Stimulated activated CD8-positive, alpha-beta memory T cell treated with anti-CD3 and anti-CD28 coated beads, Interleukin-4, amount 100 ng/mL, for 1 hour (primary cell): ENCODE measurements at regions not wholly inside any gene's neighbourhood (a gene's known extent, or its start where the extent isn't known, plus 50 kb on each side); places are given as distances from the start of the nearest gene placed in this dataset.
"Not testable (repeated sequence)": the region's sequence is repeated elsewhere in the genome, so short reads cannot be mapped to it uniquely, and the experiment has no call there.

Experiments used
- DNase-seq, 2 donors: peaks; one replicate each; pipeline ENCODE4 v3.0.0-alpha.2; 2020; ENCODE audit warnings: low read depth in 2 of 2, low spot score in 1 of 2

DNA sequence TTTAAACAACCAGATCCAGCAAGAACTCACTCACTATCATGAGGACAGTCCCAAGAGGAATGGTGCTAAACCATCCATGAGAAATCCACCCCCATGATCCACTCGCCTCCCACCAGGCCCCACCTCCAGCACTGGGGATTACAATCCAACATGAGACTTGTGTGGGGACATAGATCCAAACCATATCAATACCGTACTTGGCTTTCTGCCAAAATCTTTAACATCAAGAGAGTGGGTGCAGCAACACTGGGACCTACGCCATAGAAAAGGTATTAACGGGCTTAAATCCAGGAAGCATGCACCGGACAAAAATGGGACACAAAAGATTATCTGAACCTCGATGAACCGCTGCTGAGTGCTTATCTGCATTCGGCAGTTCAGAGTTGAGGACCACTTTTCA, 322.3 kb upstream of the ARID1B start:
- DNase-seq = no peak

DNA sequence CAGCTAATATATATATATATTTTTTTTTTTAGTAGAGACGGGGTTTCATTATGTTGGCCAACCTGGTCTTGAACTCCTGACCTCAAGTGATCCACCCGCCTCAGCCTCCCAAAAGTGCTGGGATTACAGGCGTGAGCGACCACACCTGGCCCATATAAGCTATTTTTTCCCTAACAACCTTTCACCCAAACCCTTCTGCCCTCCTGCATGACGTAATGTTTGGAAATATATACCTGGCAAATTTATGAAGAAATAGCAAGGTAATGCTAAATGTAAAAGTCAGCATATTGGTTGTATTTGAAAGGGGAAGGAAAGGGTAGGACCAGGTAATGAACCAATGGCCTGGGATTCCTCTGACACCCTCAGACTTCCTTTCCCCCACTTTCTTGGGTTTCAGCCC, 325.5 kb upstream of the ARID1B start:
- DNase-seq = no peak

DNA sequence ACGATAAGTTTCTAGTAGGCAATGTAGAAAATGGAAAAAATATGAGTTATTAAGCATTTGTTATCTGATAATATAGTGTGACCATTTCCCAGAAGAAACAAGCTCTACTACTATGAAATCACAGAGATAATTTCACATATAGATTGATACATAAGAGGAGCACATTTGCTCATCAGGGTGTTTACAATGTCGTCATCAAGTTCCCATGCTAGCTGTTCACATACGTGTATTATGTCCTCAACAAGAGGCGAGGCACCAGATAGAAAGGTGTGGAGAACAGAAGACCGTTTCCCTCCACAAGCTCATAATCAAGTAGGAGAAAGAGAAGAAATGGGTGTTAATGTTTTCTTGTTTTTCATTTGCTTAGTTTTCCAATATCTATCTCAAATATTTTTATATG, 326.1 kb upstream of the ARID1B start:
- DNase-seq = no peak

DNA sequence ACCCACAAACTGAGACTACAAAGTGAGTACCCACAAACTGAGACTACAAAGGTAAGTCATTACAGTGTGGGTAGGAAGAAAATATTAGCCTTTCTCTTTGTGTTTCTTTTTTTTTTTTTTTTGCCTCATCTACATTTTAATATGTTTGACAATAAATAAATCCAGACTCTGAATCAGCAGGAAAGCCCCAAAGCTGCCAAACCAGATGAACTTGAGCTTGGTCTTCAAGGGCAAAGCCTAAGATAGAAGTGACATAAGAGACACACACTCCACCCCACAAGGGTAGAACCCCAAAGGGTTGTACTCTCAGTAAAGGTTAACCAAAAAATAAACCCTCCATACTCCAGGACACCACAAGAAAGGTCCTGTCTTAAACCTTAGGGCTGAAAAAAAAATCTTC, 326.8 kb upstream of the ARID1B start:
- DNase-seq = no peak

DNA sequence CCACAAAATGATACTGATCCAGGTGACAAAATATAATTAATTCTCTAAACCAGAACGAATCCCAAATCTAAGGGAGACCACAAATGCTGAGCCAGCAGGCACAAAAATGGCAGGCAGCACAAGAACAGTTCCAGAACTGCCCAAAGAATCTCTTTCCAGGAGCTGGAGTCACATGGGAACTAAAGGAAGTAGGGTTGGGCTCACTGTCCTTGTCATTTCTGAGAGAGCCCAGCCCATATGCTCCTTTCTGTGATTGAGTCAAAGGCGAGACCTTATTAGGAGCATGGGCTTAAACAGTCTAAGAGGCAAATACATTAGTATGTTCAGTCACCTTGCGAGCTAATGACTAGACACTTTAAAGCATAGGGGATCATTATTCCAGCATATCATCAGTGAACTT, 327.6 kb upstream of the ARID1B start:
- no peak for DNase-seq

DNA sequence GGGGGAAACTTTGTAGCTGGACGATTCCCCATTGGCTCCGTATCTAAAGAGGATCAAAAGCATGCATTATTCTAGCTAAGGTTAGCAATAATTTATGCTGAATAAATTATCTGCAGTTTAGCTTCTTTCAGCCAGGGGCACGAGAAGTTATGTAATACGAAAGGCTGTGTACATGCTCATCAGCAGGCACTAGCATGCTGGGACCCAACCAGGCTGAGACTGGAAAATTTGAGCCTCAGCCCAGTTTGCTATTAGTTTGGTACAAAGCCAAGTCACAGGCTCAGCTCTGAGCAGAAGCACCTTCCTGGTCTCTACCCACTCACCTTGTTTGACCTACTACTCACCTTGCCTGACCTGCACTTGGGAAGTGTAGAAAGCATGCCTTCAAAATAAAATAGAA, 328.1 kb upstream of the ARID1B start:
- DNase-seq = no peak

DNA sequence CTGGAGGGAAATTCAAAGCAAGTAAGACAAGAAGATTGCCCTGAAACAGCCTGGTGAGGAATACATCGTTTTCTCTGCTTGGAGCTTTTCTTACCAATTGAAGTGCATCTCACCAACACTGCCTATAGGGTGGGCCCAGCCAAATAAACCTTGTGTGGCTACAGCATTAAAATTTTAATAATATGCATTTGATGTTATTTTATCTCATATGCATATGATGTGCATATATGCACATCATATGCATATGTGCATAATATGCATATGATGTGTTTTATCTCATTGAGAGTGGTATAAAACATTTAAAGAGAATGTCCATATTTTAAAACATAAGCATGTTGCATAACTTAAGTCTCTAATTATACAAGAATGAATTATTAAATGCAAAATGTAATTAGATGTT, 328.6 kb upstream of the ARID1B start:
- DNase-seq = no peak

DNA sequence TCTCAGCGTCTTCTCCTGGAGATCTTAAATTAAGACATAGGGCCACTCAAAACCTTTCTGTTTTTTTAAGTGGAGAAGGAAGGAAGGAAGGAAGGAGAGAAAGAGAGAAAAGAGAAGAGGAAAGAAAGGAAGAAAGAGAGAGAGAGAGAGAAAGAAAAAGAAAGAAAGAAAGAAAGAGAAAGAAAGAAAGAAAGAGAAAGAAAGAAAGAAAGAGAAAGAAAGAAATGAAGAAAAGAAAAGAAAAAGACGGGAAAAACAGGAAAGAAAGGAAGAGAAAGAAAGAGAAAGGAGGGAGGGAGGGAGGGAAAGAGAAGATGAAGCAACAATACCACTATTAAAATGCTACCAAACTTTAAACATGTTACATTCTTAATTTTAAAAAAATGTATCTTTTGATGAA, 336.5 kb upstream of the ARID1B start:
- DNase-seq = no peak

DNA sequence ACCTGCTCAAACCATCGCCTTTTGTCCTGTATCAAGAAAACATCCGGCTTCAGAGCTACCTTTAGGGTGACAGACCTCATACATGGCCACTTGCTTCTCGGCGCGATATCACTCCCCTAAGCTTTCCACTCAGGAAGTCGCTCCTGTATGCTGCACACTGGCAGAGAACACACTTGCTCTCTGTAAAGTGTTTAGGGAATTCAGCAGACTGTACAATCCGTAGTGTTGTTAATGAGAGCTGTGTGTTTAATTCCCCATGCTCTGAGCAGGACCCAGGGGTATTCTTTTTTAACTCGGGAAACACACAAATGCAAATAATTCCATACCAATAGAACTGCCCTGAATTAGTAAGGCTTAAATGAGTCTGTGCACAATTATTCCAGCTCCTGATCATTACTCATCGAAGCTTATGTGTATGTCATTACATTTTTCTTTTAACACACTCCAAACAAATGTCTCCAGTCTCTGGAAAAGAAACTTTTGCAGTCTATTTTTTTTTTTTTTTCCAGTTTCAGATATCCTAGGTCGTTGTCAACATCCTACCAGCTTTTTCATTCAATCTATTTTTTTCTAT, 338.7 kb upstream of the ARID1B start:
- DNase-seq = no peak

DNA sequence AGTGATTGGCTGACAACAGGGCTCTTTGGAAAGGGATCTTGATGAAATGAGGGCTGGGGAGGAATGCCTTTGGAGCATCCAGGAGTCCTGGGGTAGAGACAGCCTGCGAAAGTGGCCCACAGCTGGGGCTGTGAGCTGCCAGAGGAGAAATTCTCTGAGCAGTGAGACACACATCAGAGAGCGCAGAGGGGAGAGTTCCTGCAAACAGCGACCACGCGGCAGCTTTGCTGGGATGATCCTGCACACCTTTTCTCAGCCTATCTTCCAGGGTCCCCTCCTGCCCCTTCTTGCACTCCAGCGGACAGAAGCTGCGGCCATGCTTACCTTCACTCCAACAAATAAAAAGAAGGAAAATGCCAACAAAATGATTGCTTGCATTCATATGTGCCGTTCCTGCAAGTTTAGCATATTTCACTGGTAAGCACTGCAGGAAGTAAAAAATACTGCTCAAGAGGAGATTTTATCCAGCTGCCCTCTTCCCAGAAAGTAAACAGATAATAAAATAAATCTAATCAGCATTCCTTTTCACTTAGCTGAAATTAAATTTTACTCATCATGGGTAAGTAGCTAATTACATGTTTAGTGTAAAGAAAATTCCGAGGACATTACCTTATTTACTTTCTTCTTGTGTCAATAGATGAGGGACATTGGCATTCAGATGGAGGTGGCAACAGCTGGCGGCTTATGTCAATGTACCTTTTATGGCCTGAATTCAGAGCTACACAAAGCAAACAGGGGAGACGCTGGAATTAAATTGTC, 339.9 kb upstream of the ARID1B start:
- DNase-seq = no peak

DNA sequence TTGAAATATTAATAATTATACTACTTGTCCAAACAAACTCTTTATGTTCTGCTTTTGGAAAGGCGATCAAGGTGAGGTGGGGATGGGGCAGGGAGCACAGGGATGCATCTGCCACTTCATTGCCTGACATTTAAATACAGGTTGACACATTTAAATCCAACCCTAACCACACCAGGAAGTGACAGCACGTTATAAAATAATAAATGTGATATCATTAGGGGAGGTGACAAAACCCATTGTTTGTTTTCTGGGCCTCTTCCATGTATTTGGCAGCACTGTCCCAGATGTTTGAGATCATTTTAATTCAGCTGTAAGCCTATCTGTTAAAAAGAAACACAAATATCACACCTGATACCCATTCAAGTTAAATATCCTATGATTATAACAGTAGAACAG, 342.4 kb upstream of the ARID1B start:
- no peak for DNase-seq

DNA sequence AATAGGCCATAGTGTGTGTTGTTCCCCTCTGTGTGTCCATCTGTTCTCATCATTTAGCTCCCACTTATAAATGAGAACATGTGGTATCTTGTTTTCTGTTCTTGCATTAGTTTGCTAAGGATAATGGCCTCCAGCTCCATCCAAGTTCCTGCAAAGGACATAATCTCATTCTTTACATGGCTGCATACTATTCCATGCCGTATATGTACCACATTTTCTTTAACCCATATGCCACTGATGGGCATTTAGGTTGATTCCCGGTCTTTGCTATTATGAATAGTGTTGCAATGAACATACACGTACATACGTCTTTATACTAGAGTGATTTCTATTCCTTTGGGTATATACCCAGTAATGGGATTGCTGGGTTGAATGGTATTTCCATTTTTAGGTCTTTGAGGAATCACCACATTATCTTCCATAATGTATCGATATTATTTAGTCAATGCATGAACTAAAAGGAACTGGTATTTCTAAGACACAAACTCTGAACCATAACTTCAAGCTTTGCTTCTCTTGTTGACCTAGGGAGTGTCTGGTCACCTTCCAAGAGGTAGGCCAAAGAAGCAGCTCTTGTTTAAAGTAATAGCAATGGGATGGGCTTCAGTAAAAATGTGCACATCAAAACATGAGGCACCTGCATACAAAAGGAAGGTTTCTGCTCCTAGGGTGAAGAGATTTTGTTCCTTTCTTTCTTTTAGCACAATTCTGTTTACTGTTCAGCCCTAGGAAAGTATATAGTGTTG, 343.0 kb upstream of the ARID1B start:
- DNase-seq = no peak

DNA sequence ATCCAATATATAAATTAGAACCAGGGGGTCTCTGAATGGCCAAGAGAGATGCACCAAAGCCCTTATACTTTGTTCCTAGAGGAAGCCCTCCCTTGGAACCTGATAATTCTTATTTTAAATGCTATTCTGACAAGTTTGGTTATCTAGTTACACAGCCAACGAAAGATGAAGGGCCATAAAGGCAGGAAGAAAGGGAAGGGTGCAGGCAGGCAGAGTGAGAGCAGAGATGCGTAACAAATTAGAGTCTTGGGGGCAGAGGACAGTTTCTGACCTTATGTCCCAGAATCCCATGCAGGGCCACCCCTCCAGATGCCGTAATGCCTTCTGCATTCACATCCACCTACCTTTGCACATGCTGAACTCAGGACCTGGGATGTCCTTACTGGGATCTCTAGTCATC, 344.6 kb upstream of the ARID1B start:
- DNase-seq = no peak

DNA sequence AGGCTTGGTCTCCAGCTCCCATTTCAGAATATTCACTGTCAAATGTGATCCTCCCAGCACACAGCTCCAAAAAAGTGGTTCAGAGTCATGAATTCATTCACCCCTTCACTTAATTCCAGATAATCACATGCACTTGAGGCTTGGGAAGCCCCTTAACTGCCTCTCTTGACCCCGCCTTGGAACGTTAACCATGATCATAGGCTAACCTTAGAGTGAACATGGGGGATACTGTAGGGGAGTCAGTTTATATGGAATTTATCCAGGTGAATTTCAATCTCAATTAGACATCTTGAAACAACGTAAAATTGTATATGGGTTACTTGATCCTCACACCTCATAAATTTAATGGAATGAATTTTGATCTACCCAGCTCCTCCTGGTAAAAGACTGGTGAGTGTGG, 346.8 kb upstream of the ARID1B start:
- no peak for DNase-seq

DNA sequence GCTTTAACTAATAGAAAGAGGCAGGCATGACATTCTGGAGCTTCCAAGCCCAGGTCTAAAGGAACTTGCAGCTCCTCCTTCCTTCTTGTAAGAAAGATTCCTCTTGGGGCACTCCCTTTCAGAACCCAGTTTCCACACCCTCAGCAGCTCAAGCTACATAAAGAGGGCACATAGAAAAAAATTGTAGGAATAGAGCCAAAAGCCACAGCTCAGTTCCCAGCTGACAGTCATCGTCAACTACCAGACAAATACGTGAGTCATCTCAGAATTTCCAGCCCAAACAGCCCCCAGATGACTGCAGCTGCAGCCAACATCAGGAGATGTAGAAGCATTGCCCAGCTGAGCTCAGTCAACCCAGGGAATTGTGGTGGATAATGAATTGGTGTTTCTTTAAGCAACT, 349.8 kb upstream of the ARID1B start:
- DNase-seq = no peak

DNA sequence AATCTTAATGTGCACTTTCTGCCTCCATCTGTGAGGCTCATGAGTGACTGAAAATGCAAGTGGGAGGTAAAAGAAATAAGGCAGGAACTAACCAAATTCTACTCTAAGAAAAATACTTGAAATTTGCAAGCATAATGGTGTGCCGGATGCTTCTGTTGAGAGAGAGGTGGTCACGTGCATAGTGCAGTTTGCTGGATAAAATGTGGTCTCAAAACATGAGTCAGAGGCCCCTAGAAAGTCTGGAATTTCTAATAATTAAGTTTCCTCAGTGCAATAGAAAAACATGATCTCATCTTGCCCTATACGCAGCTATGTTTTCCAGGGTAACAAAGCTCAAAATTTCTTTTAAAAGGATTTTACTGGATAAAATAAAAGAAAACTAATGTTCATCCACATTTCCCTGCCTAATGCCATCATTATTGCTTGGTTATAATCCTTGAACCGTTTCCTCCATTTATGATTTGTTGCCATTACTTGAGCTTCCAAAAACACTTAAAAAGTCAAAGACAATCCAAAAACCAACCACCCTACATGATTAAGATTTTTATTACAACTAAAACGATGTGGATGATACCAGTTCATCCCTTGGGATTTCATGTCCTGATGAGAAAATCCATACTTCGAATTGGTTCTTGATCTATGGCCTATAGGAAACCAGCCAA, 351.7 kb upstream of the ARID1B start:
- no peak for DNase-seq

DNA sequence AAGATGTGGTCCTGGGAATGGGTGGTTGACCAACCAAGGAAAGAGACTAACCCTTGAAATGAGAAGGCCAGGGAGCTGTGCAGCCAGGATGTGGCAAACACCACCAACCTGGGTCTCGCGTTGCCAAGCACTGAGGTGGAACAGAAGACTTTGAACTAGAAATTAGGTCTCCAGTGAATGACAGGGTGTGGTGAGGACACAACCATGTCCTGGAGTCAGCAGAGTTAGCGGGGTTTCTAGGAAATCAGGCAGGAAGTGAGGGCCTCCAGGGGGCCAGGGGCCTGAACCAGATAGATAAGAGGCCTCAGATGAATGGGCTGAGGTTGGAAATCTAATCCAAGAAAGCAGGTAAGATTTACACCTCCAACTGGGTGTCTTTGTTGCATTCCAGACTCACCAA, 353.3 kb upstream of the ARID1B start:
- DNase-seq = no peak

DNA sequence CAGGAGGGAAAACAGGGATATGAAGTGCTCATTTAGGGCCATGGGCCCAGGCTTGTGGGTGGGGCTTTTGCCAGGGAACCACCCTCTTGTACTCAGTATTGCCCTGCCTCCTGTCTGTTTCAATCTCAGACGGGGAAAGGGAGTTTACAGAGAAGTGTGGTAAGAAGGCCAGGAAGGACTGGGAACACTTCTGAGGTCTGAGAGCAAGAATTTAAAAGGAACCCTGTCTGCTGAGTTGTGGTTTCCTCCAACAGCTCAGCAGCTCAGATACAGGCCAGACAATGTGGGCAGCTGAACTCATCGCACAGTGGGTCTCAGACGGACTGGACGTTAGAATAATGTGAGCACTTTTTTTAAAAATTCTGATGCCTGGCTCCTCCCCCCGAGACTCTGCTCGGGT, 354.1 kb upstream of the ARID1B start:
- DNase-seq = no peak

DNA sequence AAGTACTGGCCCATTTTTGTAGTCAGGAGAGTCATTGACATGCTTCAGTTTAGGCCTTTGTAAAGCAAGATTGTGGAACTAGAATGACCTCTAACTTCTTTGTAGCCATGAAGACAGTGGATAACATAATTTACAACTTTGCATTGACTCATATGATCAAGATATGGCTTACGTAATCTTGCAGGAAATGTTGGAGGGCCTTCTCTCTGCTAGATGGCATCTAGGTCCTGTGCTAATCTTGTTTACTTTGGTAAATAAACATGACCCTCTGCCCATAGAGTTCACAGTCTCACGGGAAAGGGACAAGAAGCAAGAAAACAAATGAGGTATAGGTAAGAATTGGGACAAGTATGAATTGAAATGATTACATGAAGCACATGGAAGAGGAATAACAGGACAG, 355.2 kb upstream of the ARID1B start:
- no peak for DNase-seq

DNA sequence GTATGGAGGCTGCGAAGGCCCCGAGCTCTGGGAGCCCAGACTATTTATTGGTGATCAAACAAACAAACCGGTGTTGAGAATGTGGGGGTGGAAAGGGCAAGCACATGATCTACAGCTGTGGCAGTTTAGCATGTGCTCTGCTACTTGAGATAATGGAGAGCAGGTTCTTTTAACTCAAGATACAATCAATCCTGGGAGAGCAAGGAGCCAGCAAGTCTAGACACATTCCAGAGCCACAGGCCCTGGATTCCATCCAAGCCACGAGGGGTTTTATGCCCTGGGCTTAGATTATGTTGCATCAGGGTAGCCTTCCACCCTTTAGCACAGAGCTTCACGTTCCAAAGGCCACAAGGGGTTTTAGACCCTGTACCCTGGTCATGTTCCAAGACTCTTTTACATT, 355.9 kb upstream of the ARID1B start:
- not testable (repeated sequence) for DNase-seq

DNA sequence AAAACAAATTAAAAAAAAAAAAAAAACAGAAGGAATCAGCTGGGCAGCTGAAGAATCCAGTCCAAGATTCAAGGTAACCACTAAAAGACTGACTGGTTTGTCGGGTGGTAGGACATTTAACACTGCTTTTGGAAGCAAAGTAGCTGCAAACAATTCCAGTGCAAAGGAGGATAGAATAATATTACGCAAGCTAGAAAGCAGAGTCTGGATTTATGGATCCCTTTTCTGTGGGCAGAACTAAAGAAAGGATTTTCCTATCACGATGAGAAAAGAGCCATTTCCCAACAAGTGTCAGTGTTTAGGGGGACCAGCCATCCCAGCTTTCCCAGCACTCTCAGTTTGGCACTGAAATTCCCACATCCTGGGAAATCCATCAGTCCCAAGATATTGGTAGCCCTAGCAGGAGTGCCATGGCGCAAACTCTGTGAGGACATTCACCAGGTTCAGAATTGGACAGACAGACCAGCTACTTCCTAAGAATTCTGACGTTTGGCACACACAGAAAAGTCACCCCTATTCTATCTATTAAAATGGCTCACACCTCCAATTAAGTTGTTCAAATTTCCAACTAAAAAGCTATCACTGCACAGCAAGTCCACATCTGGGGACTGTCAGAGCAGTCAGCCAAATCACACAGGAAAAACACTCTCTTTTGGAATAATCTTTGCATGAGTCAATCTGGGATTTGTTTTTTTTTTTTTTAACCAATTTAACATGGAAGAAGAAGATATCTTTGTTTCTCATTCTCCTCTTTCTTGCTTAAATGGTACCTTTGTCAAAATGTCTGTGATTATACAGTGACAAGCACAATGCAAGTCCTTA, 356.8 kb upstream of the ARID1B start:
- no peak for DNase-seq
